ENCODE measurements at regions not wholly inside any gene's neighbourhood (a gene's known extent, or its start where the extent isn't known, plus 50 kb on each side); places are given as distances from the start of the nearest gene placed in this dataset.

- no peaks in the 10 kb centered on the region for H3K36me3 ChIP-seq (ENCODE audit: control insufficient read depth in 2 of 2, extremely low read depth in 1 of 2, insufficient read depth in 2 of 2, low read length in 2 of 2)
- FAIRE-seq (no peak), DNase-seq (ENCODE audit: low read depth, low spot score) (no peak)
- no peak overlapping the region for H2AFZ ChIP-seq (ENCODE audit: low read depth, low read length)
- BruUV-seq (replicated peaks), result no TSS peak
- no peak overlapping the region for H3K4me3 ChIP-seq (replicated peaks in 1 of 3; ENCODE audit: insufficient read depth in 1 of 3, low read depth in 1 of 3, low read length in 3 of 3)
- dilution Hi-C loops (cut with MboI; ENCODE audit: extremely low pct_ligation_motif_present, low sequenced_read_pairs), result no loop called here
- no peaks in the 10 kb centered on the region for H3K9me1 ChIP-seq (replicated peaks; ENCODE audit: control insufficient read depth, extremely low read depth, insufficient read depth, low read length)
- ChIA-PET CTCF (interaction anchor here (1.0 kb wide), 1 partner anchor 36 kb away, joined by 3 read pairs; no protein-coding TSS in a partner anchor), POLR2A (no interaction called here)
- H3K27ac ChIP-seq (ENCODE audit: insufficient read depth, low read depth, low read length), result no peak overlapping the region
- H3K9ac ChIP-seq (replicated peaks; ENCODE audit: extremely low read depth, insufficient read depth, low read length), result no peak overlapping the region
- TF ChIP-seq CTCF (IDR thresholded peaks at IDR 0.05; ENCODE audit: extremely low read depth in 1 of 2, insufficient read depth in 1 of 2, low read depth in 1 of 2, low read length in 2 of 2), result no peak
- no peak for TF ChIP-seq POLR2AphosphoS5 (IDR thresholded peaks at IDR 0.05; ENCODE audit: insufficient read depth, low read depth, low read length)
- TF ChIP-seq JUN (IDR thresholded peaks at IDR 0.05; ENCODE audit: borderline replicate concordance, insufficient read depth, insufficient read length, low read depth), result no peak
- no peak for TF ChIP-seq GATA2 (IDR thresholded peaks at IDR 0.05; ENCODE audit: insufficient read depth, insufficient read length, low read depth, low read length)
- TF ChIP-seq FOS (IDR thresholded peaks at IDR 0.05; ENCODE audit: borderline replicate concordance, insufficient read depth, low read length), result no peak
- no peak for TF ChIP-seq MYC (IDR thresholded peaks at IDR 0.05; ENCODE audit: low read depth, low read length)
- no peak for TF ChIP-seq MAX (IDR thresholded peaks at IDR 0.05; ENCODE audit: insufficient read depth, insufficient read length)
- no peak for TF ChIP-seq EZH2 (IDR thresholded peaks at IDR 0.05; ENCODE audit: borderline replicate concordance, low read depth, low read length, severe bottlenecking)
- TF ChIP-seq POLR2A (IDR thresholded peaks at IDR 0.05; ENCODE audit: low read depth, low read length), result no peak
- no peaks in the 10 kb centered on the region for H3K27me3 ChIP-seq (ENCODE audit: control insufficient read depth in 2 of 2, insufficient read depth in 2 of 2, low read length in 2 of 2)
- no peak overlapping the region for H3K4me2 ChIP-seq (ENCODE audit: insufficient read depth, low read length)
- H3K9me3 ChIP-seq (replicated peaks; ENCODE audit: control insufficient read depth, insufficient read depth, low read length), result no peaks in the 10 kb centered on the region
- intact Hi-C loops (cut with micrococcal nuclease), result no loop called here
- H4K20me1 ChIP-seq (replicated peaks; ENCODE audit: control insufficient read depth, extremely low read depth, insufficient read depth, low read length), result no peaks in the 10 kb centered on the region
- H3K79me2 ChIP-seq (ENCODE audit: control insufficient read depth, insufficient read depth, low read length), result no peaks in the 10 kb centered on the region
- no peaks in the 10 kb centered on the region for H3K4me1 ChIP-seq (ENCODE audit: control insufficient read depth, extremely low read depth, insufficient read depth, low read length)
These were observed 162.9 kb upstream of the KYNU start for GRCh38 chr2:142714600-142714999.

Measured in endothelial cell of umbilical vein (primary cell).